H1 (cell line): ENCODE measurements at regions not wholly inside any gene's neighbourhood (a gene's known extent, or its start where the extent isn't known, plus 50 kb on each side); places are given as distances from the start of the nearest gene placed in this dataset.

Experiments
- CTBP2 ChIP-seq: IDR thresholded peaks from 2 replicates; pipeline ENCODE4 v1.7.0; 2011; ENCODE audit warnings: borderline replicate concordance, mild to moderate bottlenecking, moderate library complexity, mixed read lengths, low read length; ENCODE audit not compliant: insufficient read depth, insufficient read length
- HDAC6 ChIP-seq: IDR thresholded peaks from one replicate; pipeline ENCODE4 v1.7.1; 2012; ENCODE audit warnings: low read depth, mild to moderate bottlenecking, inconsistent platforms, low read length, moderate library complexity
- SIN3A ChIP-seq, 2 experiments: IDR thresholded peaks in 1 of 2; conservative IDR thresholded peaks in 1 of 2; 2 replicates each; pipeline ENCODE4 v1.6.1; 2011 to 2012; ENCODE audit warnings: low read length in 2 of 2, improper control_type of control experiment in 1 of 2, low read depth in 1 of 2, mild to moderate bottlenecking in 1 of 2
- ZNF274 ChIP-seq: IDR thresholded peaks from 2 replicates; pipeline ENCODE4 v1.7.0; 2012; ENCODE audit warnings: low read length, borderline replicate concordance; ENCODE audit errors: extremely low read depth

- TF ChIP-seq CTBP2 = no peak
- TF ChIP-seq HDAC6 = no peak
- no peak for TF ChIP-seq SIN3A (conservative IDR thresholded peaks at IDR 0.05 in 1 of 2, IDR thresholded peaks at IDR 0.05 in 1 of 2; ENCODE audit: low read depth in 1 of 2, low read length in 2 of 2)
- TF ChIP-seq ZNF274 = no peak
Observed at GRCh38 chr12:23277831-23278230, 652.9 kb downstream of the ETNK1 start (continued).
